Stimulated activated CD4-positive, alpha-beta T cell treated with anti-CD3 and anti-CD28 coated beads, Interleukin-12 subunit alpha, Interleukin-12 subunit beta, amount 100 ng/mL, for 24 hours (primary cell): ENCODE measurements at regions not wholly inside any gene's neighbourhood (a gene's known extent, or its start where the extent isn't known, plus 50 kb on each side); places are given as distances from the start of the nearest gene placed in this dataset.
"Not testable (repeated sequence)": the region's sequence is repeated elsewhere in the genome, so short reads cannot be mapped to it uniquely, and the experiment has no call there.

ENCODE experiments used
- DNase-seq, 2 experiments: peaks; one replicate each; pipeline ENCODE4 v3.0.0-alpha.2; 2020; ENCODE audit warnings: low read depth in 2 of 2

- DNase-seq: no peak
Observed at GRCh38 chr7:68893411-68893810, 704.9 kb upstream of the AUTS2 start.

GRCh38 chr7:68899156-68899555 lies 699.1 kb upstream of the AUTS2 start:
- DNase-seq: not testable (repeated sequence)

- DNase-seq: no peak
Observed at GRCh38 chr7:68900096-68900495, 698.2 kb upstream of the AUTS2 start.

GRCh38 chr7:68904630-68905029 lies 693.6 kb upstream of the AUTS2 start:
- no peak for DNase-seq

GRCh38 chr7:68911754-68912153 lies 686.5 kb upstream of the AUTS2 start:
- no peak for DNase-seq

- DNase-seq: no peak
Observed at GRCh38 chr7:68914006-68914405, 684.3 kb upstream of the AUTS2 start.

GRCh38 chr7:68917041-68917651 lies 681.1 kb upstream of the AUTS2 start:
- no peak for DNase-seq

- DNase-seq: no peak
Observed at GRCh38 chr7:68918621-68919020, 679.7 kb upstream of the AUTS2 start.

- DNase-seq: no peak
Observed at GRCh38 chr7:68922850-68923249, 675.4 kb upstream of the AUTS2 start.

GRCh38 chr7:68925241-68925640 lies 673.0 kb upstream of the AUTS2 start:
- DNase-seq: no peak

GRCh38 chr7:68929781-68930261 lies 668.5 kb upstream of the AUTS2 start:
- no peak for DNase-seq

- DNase-seq: no peak
Observed at GRCh38 chr7:68936471-68937035, 661.7 kb upstream of the AUTS2 start.

- no peak for DNase-seq
Observed at GRCh38 chr7:68938151-68938550, 660.1 kb upstream of the AUTS2 start.

GRCh38 chr7:68943786-68944185 lies 654.5 kb upstream of the AUTS2 start:
- no peak for DNase-seq

GRCh38 chr7:68955656-68956055 lies 642.6 kb upstream of the AUTS2 start:
- DNase-seq: no peak

- no peak for DNase-seq
Observed at GRCh38 chr7:68958571-68958970, 639.7 kb upstream of the AUTS2 start.

GRCh38 chr7:68963552-68963951 lies 634.7 kb upstream of the AUTS2 start:
- DNase-seq: no peak

- no peak for DNase-seq
Observed at GRCh38 chr7:68964060-68964459, 634.2 kb upstream of the AUTS2 start.

- DNase-seq: no peak
Observed at GRCh38 chr7:68965351-68965750, 632.9 kb upstream of the AUTS2 start.

- no peak for DNase-seq
Observed at GRCh38 chr7:68967598-68967997, 630.7 kb upstream of the AUTS2 start.

- DNase-seq: no peak
Observed at GRCh38 chr7:68969571-68969970, 628.7 kb upstream of the AUTS2 start.

- DNase-seq: no peak
Observed at GRCh38 chr7:68971634-68972340, 626.5 kb upstream of the AUTS2 start.

- DNase-seq: no peak
Observed at GRCh38 chr7:68977385-68978055, 620.8 kb upstream of the AUTS2 start.
